ENCODE measurements at regions not wholly inside any gene's neighbourhood (a gene's known extent, or its start where the extent isn't known, plus 50 kb on each side); places are given as distances from the start of the nearest gene placed in this dataset.

DNA sequence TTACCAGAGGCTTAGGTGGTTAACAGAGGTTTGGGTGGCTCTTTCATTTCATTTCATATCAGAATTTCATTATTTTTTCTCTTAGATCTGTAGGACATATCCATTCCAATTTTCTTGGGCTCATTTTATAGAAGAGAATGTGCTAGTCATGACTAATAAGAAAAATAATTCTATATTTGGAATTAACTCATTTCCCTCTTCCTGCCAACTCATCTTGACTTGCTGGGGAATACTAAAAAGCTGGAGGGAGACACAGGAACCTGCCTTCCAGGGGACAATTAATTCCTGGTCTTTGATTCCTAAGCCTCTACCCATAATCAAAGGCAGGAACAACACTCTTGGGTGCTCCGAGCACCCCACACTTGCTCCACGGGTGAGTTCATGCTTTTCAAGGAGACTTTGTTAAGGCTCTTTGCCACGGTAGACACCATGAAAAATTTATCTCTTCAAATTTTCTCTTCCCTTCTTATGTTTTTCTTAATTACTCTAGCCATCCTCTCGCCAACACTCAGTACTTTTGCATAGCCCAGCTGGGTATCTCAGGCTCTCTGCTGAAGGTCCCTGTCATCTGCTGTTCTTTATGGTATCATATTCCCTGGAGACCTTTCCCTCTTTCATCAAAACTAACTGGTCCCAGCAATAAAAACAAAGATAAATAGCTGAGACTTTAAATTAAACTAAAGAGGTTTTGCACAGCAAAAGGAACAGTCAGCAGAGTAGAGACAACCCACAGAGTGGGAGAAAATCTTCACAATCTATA lies 273.9 kb downstream of the NPR3 start:
- no peak for DNase-seq (ENCODE audit: low read depth in 3 of 3, low spot score in 2 of 3)

GRCh38 chr5:32989815-32990214 lies 278.7 kb downstream of the NPR3 start:
- DNase-seq (ENCODE audit: low read depth in 3 of 3, low spot score in 2 of 3): no peak

DNA sequence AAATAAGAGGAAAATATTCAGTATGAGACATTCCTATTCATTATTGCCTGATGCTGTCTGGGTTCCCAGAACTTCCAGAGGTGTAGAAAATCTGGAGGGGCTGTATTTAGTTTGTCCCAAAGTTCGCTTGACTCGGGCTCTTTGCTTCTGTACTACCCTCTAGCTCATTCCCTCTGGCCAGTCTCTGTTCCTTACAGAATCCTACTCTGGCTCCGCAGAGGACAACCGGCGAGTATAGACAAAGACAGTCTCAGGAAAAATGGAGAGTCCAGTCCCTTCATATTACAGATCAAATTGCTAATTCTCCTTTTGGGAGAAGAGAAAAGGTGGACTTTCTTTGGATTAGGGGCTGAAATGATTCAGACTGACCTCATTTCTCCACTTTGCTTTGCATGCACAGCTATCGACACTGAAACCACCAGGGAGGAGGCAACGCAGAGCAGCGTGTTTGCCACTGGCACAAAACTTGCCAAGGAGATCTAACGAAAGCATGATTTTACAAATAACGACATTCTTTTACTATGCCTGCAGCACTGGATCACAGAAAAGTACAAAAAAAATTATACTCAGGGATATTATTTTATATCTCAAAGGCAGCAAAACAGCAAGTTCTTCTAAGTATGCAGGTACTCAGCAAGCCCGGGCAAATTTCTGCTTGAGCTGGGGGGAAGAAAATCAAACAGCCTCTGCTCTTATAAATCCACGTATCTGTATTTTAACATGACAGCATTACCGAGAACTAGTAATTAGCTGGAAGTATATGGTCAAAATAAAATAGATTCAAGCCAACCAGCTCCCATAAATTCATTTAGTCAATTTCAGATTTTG lies 279.7 kb downstream of the NPR3 start:
- DNase-seq (ENCODE audit: low read depth in 3 of 3, low spot score in 2 of 3): no peak

GRCh38 chr5:32991421-32991815 lies 280.3 kb downstream of the NPR3 start:
- no peak for DNase-seq (ENCODE audit: low read depth in 3 of 3, low spot score in 2 of 3)

- DNase-seq (ENCODE audit: low read depth in 3 of 3, low spot score in 2 of 3): no peak
Observed at GRCh38 chr5:32996336-32996735, 285.2 kb downstream of the NPR3 start.

DNA sequence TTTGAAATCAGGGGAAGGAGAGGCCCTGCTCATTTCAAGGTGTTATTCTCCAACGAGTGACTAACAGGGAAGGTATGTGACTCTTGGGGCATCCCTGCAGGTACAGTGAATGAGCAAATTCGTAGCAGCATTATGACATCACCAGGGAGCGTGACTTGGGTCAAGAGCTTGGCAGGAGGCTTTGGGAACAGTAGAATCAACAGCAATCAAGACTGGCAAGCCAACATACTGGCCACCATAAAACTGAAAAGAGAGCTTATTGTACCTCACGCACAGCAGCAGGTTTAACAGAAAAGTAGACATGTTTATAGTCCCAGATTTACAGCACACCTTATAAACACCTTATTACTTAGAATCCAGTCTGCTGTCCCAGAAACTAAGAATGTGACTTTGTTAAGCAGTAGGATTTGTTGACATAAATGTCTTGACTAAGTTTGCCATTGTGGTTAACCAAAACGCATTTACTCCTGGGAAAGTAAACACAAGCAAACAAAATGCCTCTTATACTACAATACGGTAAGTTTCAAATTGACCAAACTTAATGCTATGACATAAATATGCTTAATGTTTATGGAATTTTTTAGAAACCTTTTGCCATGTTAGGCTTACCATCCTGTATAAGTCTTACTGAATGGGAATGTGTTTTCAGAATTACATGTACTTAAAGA lies 297.8 kb downstream of the NPR3 start:
- DNase-seq (ENCODE audit: low read depth in 3 of 3, low spot score in 2 of 3): no peak

- no peak for DNase-seq (ENCODE audit: low read depth in 3 of 3, low spot score in 2 of 3)
Observed at GRCh38 chr5:33010846-33011245, 299.7 kb downstream of the NPR3 start.

- DNase-seq (ENCODE audit: low read depth in 3 of 3, low spot score in 2 of 3): no peak
Observed at GRCh38 chr5:33011801-33012200, 300.7 kb downstream of the NPR3 start.

GRCh38 chr5:33023649-33024048 lies 312.5 kb downstream of the NPR3 start:
- DNase-seq (ENCODE audit: low read depth in 3 of 3, low spot score in 2 of 3): no peak

DNA sequence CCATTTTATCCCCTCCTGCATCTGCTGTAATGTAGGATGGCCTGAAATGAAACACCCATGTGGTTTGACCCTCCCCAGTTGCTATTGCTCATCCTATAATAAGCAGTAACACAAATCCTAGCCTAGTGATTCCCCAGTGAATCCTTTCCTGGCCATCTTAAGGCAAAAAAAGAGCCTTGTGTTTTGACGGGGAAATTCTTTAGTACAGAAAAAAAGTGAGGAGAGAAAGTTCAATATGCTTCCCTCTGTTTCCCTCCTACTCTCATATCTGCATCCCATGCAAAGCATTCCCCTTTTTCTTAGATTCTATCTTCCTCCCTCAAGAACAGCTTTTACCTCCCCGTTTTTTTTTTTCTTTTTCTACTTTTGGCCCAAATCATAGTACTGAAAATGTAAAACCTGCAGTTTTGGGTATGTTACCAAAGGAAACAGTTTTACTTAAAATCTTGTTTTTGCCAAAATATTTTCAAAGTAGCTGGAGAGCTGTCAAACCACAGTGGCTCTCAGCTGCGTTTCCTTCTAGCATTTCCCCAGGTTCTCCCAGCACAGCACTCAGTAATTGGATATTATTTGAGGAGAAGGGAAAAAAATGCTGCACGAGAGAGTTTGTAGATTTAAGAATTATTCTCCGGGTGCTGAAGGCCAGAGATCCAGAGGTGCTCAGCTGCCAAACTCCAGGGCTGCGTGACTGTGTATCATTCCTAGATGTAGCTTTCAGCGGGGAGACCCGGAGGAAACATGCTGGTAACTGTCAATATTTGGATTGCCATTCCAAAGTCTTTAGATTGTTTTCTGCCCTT lies 321.4 kb downstream of the NPR3 start:
- no peak for DNase-seq (ENCODE audit: low read depth in 3 of 3, low spot score in 2 of 3)

DNA sequence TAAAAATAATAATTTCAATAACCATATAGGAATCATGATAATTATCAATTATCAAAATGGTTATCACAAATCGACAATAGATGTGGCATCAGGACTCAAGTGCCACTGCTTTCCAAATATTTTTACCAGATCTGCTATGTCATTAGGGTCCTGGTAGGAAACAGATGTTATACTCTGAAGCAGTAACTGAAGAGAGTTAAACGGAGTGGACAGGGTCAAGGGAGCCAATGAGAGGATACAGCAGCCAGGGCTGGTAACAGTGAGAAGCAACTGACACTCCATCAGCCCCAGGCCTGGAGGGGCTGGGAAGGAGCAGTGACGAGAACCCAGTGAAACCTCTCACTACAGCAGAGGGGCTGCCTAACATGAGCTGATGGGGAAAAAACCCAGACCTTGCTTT lies 322.4 kb downstream of the NPR3 start:
- DNase-seq (ENCODE audit: low read depth in 3 of 3, low spot score in 2 of 3): no peak

GRCh38 chr5:33034777-33035176 lies 323.7 kb downstream of the NPR3 start:
- no peak for DNase-seq (ENCODE audit: low read depth in 3 of 3, low spot score in 2 of 3)

DNA sequence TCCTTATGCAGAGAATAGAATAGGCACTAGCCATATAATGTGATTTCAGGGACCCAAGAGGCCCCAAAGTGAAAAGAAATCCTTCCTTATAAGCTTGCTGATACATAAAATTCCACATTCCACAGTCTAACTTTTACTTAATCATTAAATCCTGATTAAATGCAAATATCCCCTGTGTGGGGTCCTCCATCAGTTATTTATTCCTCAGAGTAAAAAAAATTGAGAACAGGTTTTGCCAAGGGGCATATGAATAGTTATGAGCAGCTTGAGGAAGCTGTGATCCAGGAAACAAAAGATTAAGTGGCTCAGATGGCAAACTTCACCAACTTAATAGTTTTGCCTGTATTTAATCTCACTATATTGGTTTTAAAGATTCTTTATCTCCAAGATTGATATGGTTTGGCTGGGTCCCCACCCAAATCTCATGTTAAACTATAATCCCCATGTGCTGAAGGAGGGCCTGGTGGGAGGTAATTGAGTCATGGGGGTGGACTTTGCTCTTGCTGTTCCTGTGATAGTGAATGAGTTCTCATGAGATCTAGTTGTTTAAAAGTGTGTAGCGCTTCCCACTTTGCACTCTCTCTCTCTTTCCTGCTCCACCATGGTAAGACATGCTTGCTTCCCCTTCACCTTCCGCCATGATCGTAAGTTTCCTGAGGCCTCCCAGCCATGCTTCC lies 324.9 kb downstream of the NPR3 start:
- DNase-seq (ENCODE audit: low read depth in 3 of 3, low spot score in 2 of 3): no peak

GRCh38 chr5:33037076-33037475 lies 326.0 kb downstream of the NPR3 start:
- DNase-seq (ENCODE audit: low read depth in 3 of 3, low spot score in 2 of 3): no peak

GRCh38 chr5:33041586-33041985 lies 330.5 kb downstream of the NPR3 start:
- DNase-seq (ENCODE audit: low read depth in 3 of 3, low spot score in 2 of 3): no peak

DNA sequence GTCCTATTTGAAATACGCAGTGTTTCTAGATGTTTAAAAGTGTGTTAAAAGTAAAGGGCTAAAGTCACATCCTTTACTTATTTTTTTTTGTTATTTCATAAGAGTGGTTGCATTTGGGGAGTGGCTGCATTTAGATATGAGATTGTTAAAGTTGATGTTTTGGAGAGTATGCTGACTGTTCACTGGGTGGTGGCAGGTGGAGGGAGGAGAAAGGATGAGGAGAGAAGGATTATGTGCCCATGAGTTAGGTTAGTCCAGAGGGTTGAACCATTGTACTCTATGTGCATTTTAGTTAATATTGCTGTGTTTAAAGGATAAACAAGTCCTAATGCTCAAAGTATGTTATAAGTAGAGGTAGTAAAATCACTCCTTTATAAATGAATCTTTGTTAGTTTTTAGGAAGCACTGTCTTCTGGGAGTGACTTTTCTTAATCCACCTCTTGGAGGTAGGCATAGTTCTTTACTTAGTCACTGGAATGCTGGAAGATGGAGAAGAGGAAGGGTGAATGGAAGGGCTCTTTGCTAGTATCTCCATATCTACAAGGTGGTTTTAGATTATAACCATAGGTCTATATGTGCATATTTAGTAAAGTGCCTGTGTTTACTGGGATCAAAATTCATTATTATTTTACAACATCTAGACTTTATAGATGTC lies 332.3 kb downstream of the NPR3 start:
- no peak for DNase-seq (ENCODE audit: low read depth in 3 of 3, low spot score in 2 of 3)

- no peak for DNase-seq (ENCODE audit: low read depth in 3 of 3, low spot score in 2 of 3)
Observed at GRCh38 chr5:33046091-33046490, 335.0 kb downstream of the NPR3 start.

DNA sequence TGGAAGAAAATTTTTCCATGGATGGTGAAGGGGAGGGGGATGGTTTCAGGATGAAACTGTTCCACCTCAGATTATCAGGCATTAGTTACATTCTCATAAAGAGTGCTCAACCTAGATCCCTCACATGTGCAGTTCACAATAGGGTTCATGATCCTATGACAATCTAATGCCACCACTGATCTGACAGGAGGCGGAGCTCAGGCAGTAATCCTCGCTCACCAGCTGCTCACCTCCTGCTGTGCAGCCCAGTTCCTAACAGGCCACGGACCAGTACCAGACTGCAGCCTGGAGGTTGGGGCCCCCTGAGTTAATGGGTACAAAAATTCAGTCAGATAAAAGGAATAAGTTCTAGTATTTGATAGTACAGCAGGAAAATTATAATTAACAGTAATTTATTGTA lies 337.2 kb downstream of the NPR3 start:
- no peak for DNase-seq (ENCODE audit: low read depth in 3 of 3, low spot score in 2 of 3)

- DNase-seq (ENCODE audit: low read depth in 3 of 3, low spot score in 2 of 3): no peak
Observed at GRCh38 chr5:33049298-33049697, 338.2 kb downstream of the NPR3 start.

DNA sequence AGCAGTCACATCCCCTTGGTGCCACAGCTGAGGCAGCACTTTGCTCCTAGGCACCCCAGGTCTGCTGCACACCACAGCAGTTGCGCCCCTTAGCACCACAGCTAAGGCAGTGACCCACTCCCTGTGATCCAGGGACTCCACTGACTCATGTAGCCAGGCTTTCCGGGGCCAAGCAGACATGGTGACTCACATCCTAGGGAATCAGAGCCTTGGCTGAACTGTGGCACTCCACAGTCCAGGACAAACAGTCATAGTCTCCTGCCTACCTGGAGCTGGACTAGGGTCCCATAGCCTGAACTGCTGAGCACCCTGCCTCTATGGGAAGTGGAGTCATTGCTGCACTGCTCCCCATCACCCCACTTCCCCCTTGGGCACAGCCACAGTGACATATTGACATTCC lies 338.7 kb downstream of the NPR3 start:
- DNase-seq (ENCODE audit: low read depth in 3 of 3, low spot score in 2 of 3): no peak
